Osteocyte (in vitro differentiated cells): ENCODE measurements at regions not wholly inside any gene's neighbourhood (a gene's known extent, or its start where the extent isn't known, plus 50 kb on each side); places are given as distances from the start of the nearest gene placed in this dataset.

Experiments
- DNase-seq: peaks from one replicate; pipeline ENCODE4 v3.0.0; 2021; ENCODE audit warnings: mixed read lengths; ENCODE audit not compliant: unreplicated experiment; ENCODE audit errors: extremely low spot score
- H3K27ac Mint-ChIP-seq: one replicate; pipeline ENCODE4 v1.8.0; 2021; ENCODE audit warnings: mild to moderate bottlenecking, mixed read lengths; ENCODE audit not compliant: unreplicated experiment
- H3K27me3 Mint-ChIP-seq: one replicate; pipeline ENCODE4 v1.8.0; 2021; ENCODE audit warnings: mixed read lengths; ENCODE audit not compliant: unreplicated experiment
- H3K36me3 Mint-ChIP-seq: one replicate; pipeline ENCODE4 v1.8.0; 2021; ENCODE audit warnings: mixed read lengths; ENCODE audit not compliant: unreplicated experiment
- H3K4me1 Mint-ChIP-seq: one replicate; pipeline ENCODE4 v1.8.0; 2021; ENCODE audit warnings: mixed read lengths; ENCODE audit not compliant: unreplicated experiment
- H3K4me3 Mint-ChIP-seq: one replicate; pipeline ENCODE4 v1.8.0; 2021; ENCODE audit warnings: mild to moderate bottlenecking, moderate library complexity, mixed read lengths; ENCODE audit not compliant: unreplicated experiment
- H3K9me3 Mint-ChIP-seq: one replicate; pipeline ENCODE4 v1.8.0; 2021; ENCODE audit warnings: mixed read lengths; ENCODE audit not compliant: unreplicated experiment
- CTCF ChIP-seq: fragments of 200-600 bp; sonication (generic); IDR thresholded peaks from 2 replicates; pipeline ENCODE4 v1.5.0; 2021; ENCODE audit warnings: antibody characterized with exemption, mild to moderate bottlenecking, moderate library complexity

- H3K27me3 Mint-ChIP-seq: peaks cover 67% of the 10 kb centered on the region
Observed at GRCh38 chr1:10863886-10864285, 67.4 kb upstream of the CASZ1 start.

GRCh38 chr1:10864776-10865175 is 68.3 kb upstream of the CASZ1 start:
- H3K36me3 Mint-ChIP-seq: no peaks in the 10 kb centered on the region
- TF ChIP-seq CTCF: no peak
- no peak for DNase-seq
- no peak overlapping the region for H3K27ac Mint-ChIP-seq
- H3K4me1 Mint-ChIP-seq: peaks cover 17% of the 10 kb centered on the region
- H3K27me3 Mint-ChIP-seq: peaks cover 72% of the 10 kb centered on the region
- no peak overlapping the region for H3K4me3 Mint-ChIP-seq
- no peaks in the 10 kb centered on the region for H3K9me3 Mint-ChIP-seq

More at GRCh38 chr1:10863886-10864285, 67.4 kb upstream of the CASZ1 start:
- no peaks in the 10 kb centered on the region for H3K36me3 Mint-ChIP-seq
- H3K4me3 Mint-ChIP-seq: no peak overlapping the region
- DNase-seq: no peak
- peaks cover 17% of the 10 kb centered on the region for H3K4me1 Mint-ChIP-seq
- no peaks in the 10 kb centered on the region for H3K9me3 Mint-ChIP-seq
- H3K27ac Mint-ChIP-seq: no peak overlapping the region
- no peak for TF ChIP-seq CTCF

GRCh38 chr1:10865518-10866320 is 69.3 kb upstream of the CASZ1 start:
- TF ChIP-seq CTCF: no peak
- Mint-ChIP-seq H3K27me3 (peaks cover 68% of the 10 kb centered on the region), H3K9me3 (no peaks in the 10 kb centered on the region), H3K4me1 (peaks cover 17% of the 10 kb centered on the region), H3K36me3 (no peaks in the 10 kb centered on the region), H3K27ac (no peak overlapping the region), H3K4me3 (no peak overlapping the region)
- no peak for DNase-seq

GRCh38 chr1:10866321-10867093 is 70.1 kb upstream of the CASZ1 start:
- Mint-ChIP-seq H3K27me3 (peaks cover 65% of the 10 kb centered on the region), H3K4me1 (peaks cover 17% of the 10 kb centered on the region), H3K9me3 (no peaks in the 10 kb centered on the region), H3K4me3 (peak overlapping the region; percentile 66), H3K27ac (no peak overlapping the region), H3K36me3 (no peaks in the 10 kb centered on the region)
- no peak for TF ChIP-seq CTCF
- DNase-seq: no peak

GRCh38 chr1:10867138-10867721 is 70.8 kb upstream of the CASZ1 start:
- no peaks in the 10 kb centered on the region for H3K36me3 Mint-ChIP-seq
- DNase-seq: no peak
- peak; percentile 88 for TF ChIP-seq CTCF
- peaks cover 17% of the 10 kb centered on the region for H3K4me1 Mint-ChIP-seq
- H3K9me3 Mint-ChIP-seq: no peaks in the 10 kb centered on the region
- peaks cover 63% of the 10 kb centered on the region for H3K27me3 Mint-ChIP-seq
- H3K4me3 Mint-ChIP-seq: peak overlapping the region; percentile 40
- H3K27ac Mint-ChIP-seq: no peak overlapping the region
